ENCODE measurements at regions not wholly inside any gene's neighbourhood (a gene's known extent, or its start where the extent isn't known, plus 50 kb on each side); places are given as distances from the start of the nearest gene placed in this dataset.

- no peak for DNase-seq (ENCODE audit: low spot score)
- ChIA-PET CTCF (no interaction called here), POLR2A (ENCODE audit: low non-redundant PET) (no interaction called here)
- no TSS peak for BruUV-seq (replicated peaks)
- no peaks in the 10 kb centered on the region for H3K9me3 ChIP-seq (ENCODE audit: low read depth, low read length, poor library complexity, severe bottlenecking)
- no peaks in the 10 kb centered on the region for H3K27me3 ChIP-seq (replicated peaks; ENCODE audit: insufficient read depth, low read depth, low read length, poor library complexity)
- H3K4me3 ChIP-seq (ENCODE audit: low read depth, low read length, poor library complexity, severe bottlenecking) = no peak overlapping the region
- no peaks in the 10 kb centered on the region for H3K4me1 ChIP-seq (ENCODE audit: insufficient read depth, low read length, poor library complexity, severe bottlenecking)
- no peak overlapping the region for H3K27ac ChIP-seq (ENCODE audit: low read depth, low read length, poor library complexity, severe bottlenecking)
- intact Hi-C loops (cut with micrococcal nuclease; ENCODE audit: unreplicated experiment) = no loop called here
- H3K36me3 ChIP-seq (ENCODE audit: insufficient read depth, low read length, poor library complexity, severe bottlenecking) = no peaks in the 10 kb centered on the region
- TF ChIP-seq CTCF (conservative IDR thresholded peaks at IDR 0.05; ENCODE audit: low read depth, low read length) = no peak
- TF ChIP-seq EZH2 (IDR thresholded peaks at IDR 0.05; ENCODE audit: borderline replicate concordance, low read depth, low read length, poor library complexity, severe bottlenecking) = no peak
Measured at GRCh38 chr20:52614051-52614863, 357.9 kb upstream of the TSHZ2 start.

GRCh38 chr20:52612046-52612632 lies 360.0 kb upstream of the TSHZ2 start:
- intact Hi-C loops (cut with micrococcal nuclease; ENCODE audit: unreplicated experiment) = no loop called here
- ChIA-PET POLR2A (ENCODE audit: low non-redundant PET) (no interaction called here), CTCF (no interaction called here)
- Histone ChIP-seq H3K4me1 (ENCODE audit: insufficient read depth, low read length, poor library complexity, severe bottlenecking) (no peaks in the 10 kb centered on the region), H3K9me3 (ENCODE audit: low read depth, low read length, poor library complexity, severe bottlenecking) (no peaks in the 10 kb centered on the region), H3K36me3 (ENCODE audit: insufficient read depth, low read length, poor library complexity, severe bottlenecking) (no peaks in the 10 kb centered on the region), H3K4me3 (ENCODE audit: low read depth, low read length, poor library complexity, severe bottlenecking) (no peak overlapping the region), H3K27ac (ENCODE audit: low read depth, low read length, poor library complexity, severe bottlenecking) (no peak overlapping the region), H3K27me3 (replicated peaks; ENCODE audit: insufficient read depth, low read depth, low read length, poor library complexity) (no peaks in the 10 kb centered on the region)
- no peak for TF ChIP-seq EZH2 (IDR thresholded peaks at IDR 0.05; ENCODE audit: borderline replicate concordance, low read depth, low read length, poor library complexity, severe bottlenecking)
- TF ChIP-seq CTCF (conservative IDR thresholded peaks at IDR 0.05; ENCODE audit: low read depth, low read length) = no peak
- no TSS peak for BruUV-seq (replicated peaks)
- DNase-seq (ENCODE audit: low spot score) = no peak

DNA sequence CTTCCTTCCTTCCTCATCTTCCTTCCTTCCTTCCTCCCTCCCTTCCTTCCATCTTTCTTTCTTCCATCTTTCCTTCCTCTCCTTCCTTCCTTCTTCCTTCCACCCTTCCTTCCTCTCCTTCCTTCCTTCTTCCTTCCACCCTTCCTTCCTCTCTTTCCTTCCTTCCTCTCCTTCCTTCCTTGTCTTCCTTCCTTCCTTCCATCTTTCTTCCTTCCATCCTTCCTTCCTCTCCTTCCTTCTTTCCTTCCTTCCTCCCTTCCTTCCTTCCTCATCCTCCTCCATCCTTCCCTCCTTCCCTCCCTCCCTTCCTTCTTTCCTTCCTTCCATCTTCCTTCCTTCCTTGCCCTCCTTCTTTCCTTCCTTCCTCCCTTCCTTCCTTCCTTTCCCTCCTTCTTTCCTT lies 361.4 kb upstream of the TSHZ2 start:
- no peak for DNase-seq (ENCODE audit: low spot score)
- Histone ChIP-seq H3K4me1 (ENCODE audit: insufficient read depth, low read length, poor library complexity, severe bottlenecking) (no peaks in the 10 kb centered on the region), H3K36me3 (ENCODE audit: insufficient read depth, low read length, poor library complexity, severe bottlenecking) (no peaks in the 10 kb centered on the region), H3K27me3 (replicated peaks; ENCODE audit: insufficient read depth, low read depth, low read length, poor library complexity) (no peaks in the 10 kb centered on the region), H3K9me3 (ENCODE audit: low read depth, low read length, poor library complexity, severe bottlenecking) (no peaks in the 10 kb centered on the region), H3K27ac (ENCODE audit: low read depth, low read length, poor library complexity, severe bottlenecking) (no peak overlapping the region), H3K4me3 (ENCODE audit: low read depth, low read length, poor library complexity, severe bottlenecking) (no peak overlapping the region)
- TF ChIP-seq CTCF (conservative IDR thresholded peaks at IDR 0.05; ENCODE audit: low read depth, low read length) (no peak), EZH2 (IDR thresholded peaks at IDR 0.05; ENCODE audit: borderline replicate concordance, low read depth, low read length, poor library complexity, severe bottlenecking) (no peak)
- ChIA-PET CTCF (no interaction called here), POLR2A (ENCODE audit: low non-redundant PET) (no interaction called here)
- intact Hi-C loops (cut with micrococcal nuclease; ENCODE audit: unreplicated experiment) = no loop called here
- BruUV-seq (replicated peaks) = no TSS peak
